Activated naive CD4-positive, alpha-beta T cell treated with anti-CD3 and anti-CD28 coated beads, Interleukin-2, amount 10 ng/mL, durations not matched to agents 7 days and 5 days (primary cell): ENCODE measurements at regions not wholly inside any gene's neighbourhood (a gene's known extent, or its start where the extent isn't known, plus 50 kb on each side); places are given as distances from the start of the nearest gene placed in this dataset.

Experiments
- CTCF ChIA-PET: fragments of 350-600 bp; sonication (Branson Sonifier 250); formaldehyde crosslinking; loops from one replicate; lab custom pipeline; 2021; ENCODE audit warnings: antibody characterized with exemption; lab: Charles Lee
- DNase-seq: peaks from one replicate; pipeline ENCODE4 v3.0.0-alpha.2; 2020
- H3K27ac Mint-ChIP-seq: one replicate; pipeline ENCODE4 v1.8.0; 2021; ENCODE audit warnings: mild to moderate bottlenecking, moderate library complexity, mixed read lengths
- H3K27me3 Mint-ChIP-seq: one replicate; pipeline ENCODE4 v1.8.0; 2021; ENCODE audit warnings: mild to moderate bottlenecking, mixed read lengths
- H3K36me3 Mint-ChIP-seq: one replicate; pipeline ENCODE4 v1.8.0; 2021; ENCODE audit warnings: mixed read lengths
- H3K4me1 Mint-ChIP-seq: one replicate; pipeline ENCODE4 v1.8.0; 2021; ENCODE audit warnings: mixed read lengths
- H3K4me3 Mint-ChIP-seq: one replicate; pipeline ENCODE4 v1.8.0; 2021; ENCODE audit warnings: mild to moderate bottlenecking, moderate library complexity, mixed read lengths
- H3K9me3 Mint-ChIP-seq: one replicate; pipeline ENCODE4 v1.8.0; 2021; ENCODE audit warnings: mixed read lengths

GRCh38 chr1:172761581-172762486 lies 102.9 kb downstream of the FASLG start:
- peaks cover 2% of the 10 kb centered on the region for H3K4me1 Mint-ChIP-seq
- no peak overlapping the region for H3K27ac Mint-ChIP-seq
- peaks cover 2% of the 10 kb centered on the region for H3K9me3 Mint-ChIP-seq
- no peaks in the 10 kb centered on the region for H3K27me3 Mint-ChIP-seq
- no peaks in the 10 kb centered on the region for H3K36me3 Mint-ChIP-seq
- no peak for DNase-seq
- CTCF ChIA-PET: interaction anchor here (0.9 kb wide), 1 partner anchor 17 kb away, joined by 3 read pairs; no protein-coding TSS in a partner anchor
- no peak overlapping the region for H3K4me3 Mint-ChIP-seq

DNA sequence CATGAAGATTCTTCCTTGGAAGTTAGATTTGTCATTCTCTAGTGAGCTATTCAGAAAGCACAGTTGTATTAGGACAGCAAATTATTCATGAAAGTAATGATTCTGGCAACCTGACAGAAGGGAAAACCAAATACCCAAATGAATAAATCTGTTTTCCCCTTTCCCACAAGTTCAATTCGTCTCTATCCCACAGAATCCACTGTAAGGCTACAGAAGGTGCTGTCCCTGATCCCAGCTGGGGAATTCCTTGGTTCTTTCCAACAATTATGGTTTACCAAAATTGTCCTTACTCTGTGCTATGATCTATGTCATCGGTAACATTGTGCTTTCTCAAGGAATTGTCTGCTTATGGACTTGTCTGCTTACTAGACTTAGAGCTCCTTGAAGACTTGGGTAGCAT lies 104.2 kb downstream of the FASLG start:
- CTCF ChIA-PET: interaction anchor here (0.9 kb wide), 1 partner anchor 18 kb away, joined by 3 read pairs; no protein-coding TSS in a partner anchor
- no peak for DNase-seq
- H3K9me3 Mint-ChIP-seq: peaks cover 2% of the 10 kb centered on the region
- no peak overlapping the region for H3K4me3 Mint-ChIP-seq
- H3K36me3 Mint-ChIP-seq: no peaks in the 10 kb centered on the region
- no peak overlapping the region for H3K27ac Mint-ChIP-seq
- peaks cover 2% of the 10 kb centered on the region for H3K4me1 Mint-ChIP-seq
- H3K27me3 Mint-ChIP-seq: no peaks in the 10 kb centered on the region

DNA sequence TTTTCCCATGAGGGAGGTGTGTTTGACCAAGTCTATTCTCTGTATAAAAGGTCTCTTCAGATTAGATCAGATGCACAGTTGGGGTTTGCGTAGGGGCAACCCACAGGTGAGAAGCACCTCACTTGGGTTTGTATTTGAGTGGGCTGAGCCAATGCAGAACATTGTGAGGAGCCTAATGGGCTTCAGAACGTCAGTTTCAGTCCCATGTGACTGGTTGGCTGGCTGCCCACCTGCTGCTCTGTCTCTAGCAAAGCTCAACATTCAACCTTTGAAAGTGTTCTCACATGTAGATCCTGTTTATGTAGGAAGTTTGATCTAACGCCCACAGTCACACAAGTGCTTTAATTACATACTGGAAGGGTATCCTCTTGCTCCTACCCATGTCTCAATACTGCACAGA lies 105.5 kb downstream of the FASLG start:
- Mint-ChIP-seq H3K27me3 (no peaks in the 10 kb centered on the region), H3K9me3 (peaks cover 2% of the 10 kb centered on the region), H3K4me1 (peaks cover 2% of the 10 kb centered on the region), H3K27ac (no peak overlapping the region), H3K36me3 (no peaks in the 10 kb centered on the region), H3K4me3 (no peak overlapping the region)
- DNase-seq: no peak
- CTCF ChIA-PET: interaction anchor here (0.8 kb wide), 1 partner anchor 11 kb away, joined by 3 read pairs; no protein-coding TSS in a partner anchor

- no peak overlapping the region for H3K27ac Mint-ChIP-seq
- CTCF ChIA-PET: interaction anchor here (1.3 kb wide), 1 partner anchor 14 kb away, joined by 5 read pairs; no protein-coding TSS in a partner anchor
- H3K9me3 Mint-ChIP-seq: peaks cover 2% of the 10 kb centered on the region
- H3K36me3 Mint-ChIP-seq: no peaks in the 10 kb centered on the region
- H3K27me3 Mint-ChIP-seq: no peaks in the 10 kb centered on the region
- H3K4me3 Mint-ChIP-seq: no peak overlapping the region
- DNase-seq: no peak
- peaks cover 2% of the 10 kb centered on the region for H3K4me1 Mint-ChIP-seq
Observed at GRCh38 chr1:172766462-172766861, 107.6 kb downstream of the FASLG start.

DNA sequence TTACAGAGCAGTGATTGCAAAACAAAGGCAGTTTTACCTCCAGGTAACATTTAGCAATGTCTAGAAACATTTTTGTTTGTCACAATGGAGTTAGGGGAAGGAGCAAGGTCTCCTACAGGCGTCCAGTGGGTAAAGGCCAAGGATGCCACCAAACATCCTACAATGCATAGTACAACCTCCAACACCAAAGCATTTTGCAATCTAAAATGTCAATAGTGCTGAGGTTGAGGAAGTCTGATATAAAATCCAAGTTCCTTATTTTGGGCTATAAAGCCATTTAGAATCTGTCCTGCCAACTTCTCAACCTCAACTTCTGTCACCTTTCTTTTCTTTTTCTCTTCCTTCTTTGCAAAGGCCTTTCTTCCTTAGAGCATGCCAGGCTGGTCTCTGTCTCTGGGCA lies 111.2 kb downstream of the FASLG start:
- Mint-ChIP-seq H3K4me1 (no peaks in the 10 kb centered on the region), H3K27ac (peak overlapping the region; percentile 26), H3K9me3 (no peaks in the 10 kb centered on the region), H3K36me3 (no peaks in the 10 kb centered on the region), H3K4me3 (no peak overlapping the region), H3K27me3 (no peaks in the 10 kb centered on the region)
- CTCF ChIA-PET: no interaction called here
- no peak for DNase-seq

DNA sequence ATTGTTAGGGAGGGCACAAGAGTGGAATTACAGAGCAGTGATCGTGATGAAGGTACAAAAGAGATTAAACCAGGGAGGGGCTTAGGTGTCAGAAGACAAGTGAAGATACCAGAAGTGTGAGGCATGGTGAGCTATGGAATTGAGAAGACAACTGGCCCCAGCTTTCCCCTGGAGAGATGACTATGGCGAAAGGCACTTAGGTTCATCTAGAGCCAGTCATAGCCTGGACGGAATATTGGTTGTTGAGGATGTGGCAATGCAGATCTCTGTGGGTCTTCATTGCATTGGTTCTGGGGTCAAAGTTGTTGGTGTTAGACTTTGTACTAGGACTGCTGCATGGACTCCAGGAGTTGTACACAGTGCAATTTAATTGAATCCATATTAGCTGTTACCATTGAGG lies 115.7 kb downstream of the FASLG start:
- CTCF ChIA-PET: interaction anchor here (1.0 to 1.6 kb wide), 2 partner anchors 10 to 33 kb away, joined by 3 to 4 read pairs; no protein-coding TSS in a partner anchor
- H3K4me3 Mint-ChIP-seq: no peak overlapping the region
- H3K36me3 Mint-ChIP-seq: no peaks in the 10 kb centered on the region
- no peaks in the 10 kb centered on the region for H3K27me3 Mint-ChIP-seq
- peaks cover 7% of the 10 kb centered on the region for H3K4me1 Mint-ChIP-seq
- H3K9me3 Mint-ChIP-seq: no peaks in the 10 kb centered on the region
- H3K27ac Mint-ChIP-seq: no peak overlapping the region
- no peak for DNase-seq

GRCh38 chr1:172775606-172776005 lies 116.7 kb downstream of the FASLG start:
- Mint-ChIP-seq H3K27ac (no peak overlapping the region), H3K4me1 (peaks cover 7% of the 10 kb centered on the region), H3K9me3 (no peaks in the 10 kb centered on the region), H3K4me3 (no peak overlapping the region), H3K27me3 (no peaks in the 10 kb centered on the region), H3K36me3 (no peaks in the 10 kb centered on the region)
- CTCF ChIA-PET: interaction anchor here (0.7 to 1.3 kb wide), 3 partner anchors 12 to 50 kb away, joined by 3 read pairs; no protein-coding TSS in a partner anchor
- no peak for DNase-seq

DNA sequence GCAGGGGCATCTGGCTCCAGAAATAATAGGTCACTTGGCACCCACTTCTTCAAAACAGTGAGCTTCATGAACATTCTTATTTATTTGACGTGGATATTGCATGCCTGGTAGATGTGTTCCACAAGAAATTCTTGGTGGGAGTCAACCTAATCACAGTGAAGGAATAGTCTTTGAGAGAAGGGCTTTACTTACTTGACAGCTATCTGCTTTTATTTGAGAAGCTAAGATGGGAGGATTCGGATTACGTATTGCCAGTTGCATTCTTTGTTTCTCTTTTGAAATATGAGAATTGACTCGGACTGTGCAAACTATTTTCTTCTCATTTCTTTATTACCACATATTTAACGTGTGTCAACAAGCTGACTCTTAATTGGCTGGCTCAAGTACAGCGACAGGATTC lies 117.2 kb downstream of the FASLG start:
- Mint-ChIP-seq H3K9me3 (no peaks in the 10 kb centered on the region), H3K4me3 (no peak overlapping the region), H3K36me3 (no peaks in the 10 kb centered on the region), H3K27ac (no peak overlapping the region), H3K4me1 (peaks cover 7% of the 10 kb centered on the region), H3K27me3 (no peaks in the 10 kb centered on the region)
- CTCF ChIA-PET: interaction anchor here (0.7 to 1.3 kb wide), 2 partner anchors 31 to 50 kb away, joined by 3 read pairs; no protein-coding TSS in a partner anchor
- no peak for DNase-seq

- H3K4me1 Mint-ChIP-seq: peaks cover 7% of the 10 kb centered on the region
- H3K27me3 Mint-ChIP-seq: no peaks in the 10 kb centered on the region
- H3K36me3 Mint-ChIP-seq: no peaks in the 10 kb centered on the region
- no peak overlapping the region for H3K4me3 Mint-ChIP-seq
- CTCF ChIA-PET: interaction anchor here (1.2 to 2.4 kb wide), 6 partner anchors 9 to 424 kb away, joined by 3 to 22 read pairs (median 7); no protein-coding TSS in a partner anchor
- H3K27ac Mint-ChIP-seq: no peak overlapping the region
- no peaks in the 10 kb centered on the region for H3K9me3 Mint-ChIP-seq
- DNase-seq: no peak
Observed at GRCh38 chr1:172777767-172778166, 118.9 kb downstream of the FASLG start.

- peaks cover 7% of the 10 kb centered on the region for H3K4me1 Mint-ChIP-seq
- H3K9me3 Mint-ChIP-seq: no peaks in the 10 kb centered on the region
- H3K27ac Mint-ChIP-seq: no peak overlapping the region
- H3K36me3 Mint-ChIP-seq: no peaks in the 10 kb centered on the region
- DNase-seq: no peak
- CTCF ChIA-PET: interaction anchor here (0.7 to 2.4 kb wide), 16 partner anchors 9 to 641 kb away, joined by 3 to 22 read pairs (median 5); no protein-coding TSS in a partner anchor
- H3K27me3 Mint-ChIP-seq: no peaks in the 10 kb centered on the region
- H3K4me3 Mint-ChIP-seq: no peak overlapping the region
Observed at GRCh38 chr1:172778456-172779455, 119.9 kb downstream of the FASLG start.

GRCh38 chr1:172779491-172779890 lies 120.6 kb downstream of the FASLG start:
- H3K27me3 Mint-ChIP-seq: peaks cover 4% of the 10 kb centered on the region
- H3K4me3 Mint-ChIP-seq: no peak overlapping the region
- no peak for DNase-seq
- H3K4me1 Mint-ChIP-seq: peaks cover 7% of the 10 kb centered on the region
- CTCF ChIA-PET: interaction anchor here (0.8 to 2.4 kb wide), 11 partner anchors 8 to 423 kb away, joined by 3 to 22 read pairs (median 5); no protein-coding TSS in a partner anchor
- H3K36me3 Mint-ChIP-seq: no peaks in the 10 kb centered on the region
- H3K27ac Mint-ChIP-seq: no peak overlapping the region
- no peaks in the 10 kb centered on the region for H3K9me3 Mint-ChIP-seq

- CTCF ChIA-PET: no interaction called here
- Mint-ChIP-seq H3K27ac (no peak overlapping the region), H3K4me3 (no peak overlapping the region), H3K27me3 (peaks cover 4% of the 10 kb centered on the region), H3K9me3 (no peaks in the 10 kb centered on the region), H3K4me1 (peaks cover 7% of the 10 kb centered on the region), H3K36me3 (no peaks in the 10 kb centered on the region)
- no peak for DNase-seq
Observed at GRCh38 chr1:172781513-172782140, 122.7 kb downstream of the FASLG start.

DNA sequence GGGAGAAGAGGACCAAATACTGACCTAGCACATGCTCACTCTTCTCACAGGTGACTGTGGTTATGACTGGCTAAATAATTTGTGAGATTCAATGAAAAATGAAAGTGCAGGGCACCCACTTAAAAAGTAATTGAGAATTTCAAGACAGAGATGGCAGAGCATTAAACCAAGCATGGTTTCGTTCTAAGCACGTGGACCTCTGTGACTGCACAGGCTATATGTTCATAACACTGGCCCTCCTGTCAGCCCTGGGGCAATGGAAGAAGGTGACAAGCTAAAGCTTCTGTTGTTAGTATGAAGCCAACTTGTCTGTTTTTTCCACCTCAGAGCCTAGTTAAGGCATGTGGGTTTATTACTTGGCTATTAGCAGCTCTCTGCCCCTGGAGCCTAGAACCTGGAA lies 130.9 kb downstream of the FASLG start:
- Mint-ChIP-seq H3K36me3 (no peaks in the 10 kb centered on the region), H3K4me1 (no peaks in the 10 kb centered on the region), H3K9me3 (no peaks in the 10 kb centered on the region), H3K27ac (no peak overlapping the region), H3K27me3 (peaks cover 11% of the 10 kb centered on the region), H3K4me3 (no peak overlapping the region)
- CTCF ChIA-PET: interaction anchor here (1.4 kb wide), 1 partner anchor 11 kb away, joined by 6 read pairs; no protein-coding TSS in a partner anchor
- DNase-seq: no peak
